Peyer's patch (tissue), 4 donors: ENCODE measurements at regions not wholly inside any gene's neighbourhood (a gene's known extent, or its start where the extent isn't known, plus 50 kb on each side); places are given as distances from the start of the nearest gene placed in this dataset.

Experiments used
- DNase-seq, 3 donors: peaks; one replicate each; pipeline ENCODE4 v3.0.0-alpha.2; 2017 to 2019
- H3K27ac ChIP-seq, 4 donors: fragments of 200-600 bp; sonication (generic); one replicate each; pipeline ENCODE4 v1.5.1; 2016 to 2019
- H3K27me3 ChIP-seq, 2 donors: fragments of 200-600 bp; sonication (generic); one replicate each; pipeline ENCODE4 v1.5.1; 2019
- H3K36me3 ChIP-seq, 3 donors: fragments of 200-600 bp; sonication (generic); one replicate each; pipeline ENCODE4 v1.5.1; 2016 to 2019
- H3K4me1 ChIP-seq, 4 donors: fragments of 200-600 bp; sonication (generic); one replicate each; pipeline ENCODE4 v1.5.1; 2016 to 2019
- H3K4me3 ChIP-seq, 4 donors: fragments of 200-600 bp; sonication (generic); 1 replicate in 3 of 4; 2 replicates in 1 of 4; pipeline ENCODE4 v1.5.1; 2016 to 2019; ENCODE audit warnings: mild to moderate bottlenecking in 1 of 4
- H3K9me3 ChIP-seq, 4 donors: fragments of 200-600 bp; sonication (generic); one replicate each; pipeline ENCODE4 v1.5.1; 2016 to 2019; ENCODE audit warnings: mild to moderate bottlenecking in 1 of 4
- CTCF ChIP-seq, 6 experiments: fragments of 450-650 bp in 4 of 6; fragments of 200-600 bp in 2 of 6; sonication (generic) in 1 of 6; IDR thresholded peaks; one replicate each; pipeline ENCODE4 v1.5.1; 2017 to 2019; ENCODE audit warnings: antibody characterized with exemption in 6 of 6, mild to moderate bottlenecking in 3 of 6, moderate library complexity in 1 of 6
- POLR2A ChIP-seq, 2 donors: fragments of 450-650 bp; IDR thresholded peaks; one replicate each; pipeline ENCODE4 v1.5.1; 2017; ENCODE audit warnings: antibody characterized with exemption in 2 of 2, mild to moderate bottlenecking in 2 of 2, moderate library complexity in 2 of 2

- no peak overlapping the region for H3K27ac ChIP-seq
- H3K4me3 ChIP-seq = no peak overlapping the region
- peaks cover 0 to 10% of the 10 kb centered on the region in 2 donors for H3K27me3 ChIP-seq
Measured at GRCh38 chr14:104465482-104466390, 113.8 kb upstream of the C14orf180 start.

GRCh38 chr14:104467236-104467635, 112.3 kb upstream of the C14orf180 start:
- no peak overlapping the region for H3K27ac ChIP-seq
- no peaks in the 10 kb centered on the region for H3K36me3 ChIP-seq
- no peak for DNase-seq
- no peaks in the 10 kb centered on the region for H3K9me3 ChIP-seq
- no peak overlapping the region for H3K4me3 ChIP-seq
- TF ChIP-seq POLR2A (IDR thresholded peaks at IDR 0.05) = no peak
- TF ChIP-seq CTCF (IDR thresholded peaks at IDR 0.05) = no peak
- no peaks in the 10 kb centered on the region for H3K27me3 ChIP-seq
- H3K4me1 ChIP-seq = peaks cover 0 to under 1% (median 0%) of the 10 kb centered on the region in 4 donors

More at GRCh38 chr14:104465482-104466390, 113.8 kb upstream of the C14orf180 start:
- TF ChIP-seq POLR2A (IDR thresholded peaks at IDR 0.05) = no peak
- no peak for TF ChIP-seq CTCF (IDR thresholded peaks at IDR 0.05)
- DNase-seq = no peak
- Histone ChIP-seq H3K36me3 (no peaks in the 10 kb centered on the region), H3K4me1 (peaks cover 0 to 5% (median 2%) of the 10 kb centered on the region in 4 donors), H3K9me3 (no peaks in the 10 kb centered on the region)

- Histone ChIP-seq H3K4me3 (no peak overlapping the region), H3K27ac (no peak overlapping the region), H3K27me3 (no peaks in the 10 kb centered on the region), H3K36me3 (no peaks in the 10 kb centered on the region), H3K9me3 (no peaks in the 10 kb centered on the region), H3K4me1 (no peaks in the 10 kb centered on the region)
- DNase-seq = no peak
- TF ChIP-seq CTCF (IDR thresholded peaks at IDR 0.05) (no peak), POLR2A (IDR thresholded peaks at IDR 0.05) (no peak)
Measured at GRCh38 chr14:104467641-104468040, 111.9 kb upstream of the C14orf180 start.

- Histone ChIP-seq H3K4me3 (no peak overlapping the region), H3K9me3 (no peaks in the 10 kb centered on the region), H3K27ac (no peak overlapping the region), H3K27me3 (no peaks in the 10 kb centered on the region), H3K4me1 (no peaks in the 10 kb centered on the region), H3K36me3 (no peaks in the 10 kb centered on the region)
- DNase-seq = no peak
- TF ChIP-seq POLR2A (IDR thresholded peaks at IDR 0.05) = no peak
- no peak for TF ChIP-seq CTCF (IDR thresholded peaks at IDR 0.05)
Measured at GRCh38 chr14:104469591-104469990, 110.0 kb upstream of the C14orf180 start.

- no peak overlapping the region for H3K27ac ChIP-seq
- TF ChIP-seq POLR2A (IDR thresholded peaks at IDR 0.05) (no peak), CTCF (IDR thresholded peaks at IDR 0.05) (no peak)
- no peaks in the 10 kb centered on the region for H3K27me3 ChIP-seq
- no peak for DNase-seq
- H3K9me3 ChIP-seq = no peaks in the 10 kb centered on the region
- H3K36me3 ChIP-seq = no peaks in the 10 kb centered on the region
- no peak overlapping the region for H3K4me3 ChIP-seq
- no peaks in the 10 kb centered on the region for H3K4me1 ChIP-seq
Measured at GRCh38 chr14:104470588-104470987, 109.0 kb upstream of the C14orf180 start.
